ENCODE measurements at regions not wholly inside any gene's neighbourhood (a gene's known extent, or its start where the extent isn't known, plus 50 kb on each side); places are given as distances from the start of the nearest gene placed in this dataset.
A peak's percentile ranks its signal among the peaks of the same experiment; 100 is the strongest.
"Not testable (repeated sequence)": the region's sequence is repeated elsewhere in the genome, so short reads cannot be mapped to it uniquely, and the experiment has no call there.

GRCh38 chr9:591292-591691, 250.2 kb upstream of the DMRT1 start:
- DNase-seq, result no peak

- DNase-seq, result no peak
Observed at GRCh38 chr9:592225-592624, 249.3 kb upstream of the DMRT1 start.

GRCh38 chr9:592733-593132, 248.8 kb upstream of the DMRT1 start:
- no peak for DNase-seq

GRCh38 chr9:593809-594208, 247.7 kb upstream of the DMRT1 start:
- DNase-seq, result no peak

GRCh38 chr9:596703-597102, 244.8 kb upstream of the DMRT1 start:
- DNase-seq, result no peak

- DNase-seq, result no peak
Observed at GRCh38 chr9:600006-600405, 241.5 kb upstream of the DMRT1 start.

- DNase-seq, result no peak
Observed at GRCh38 chr9:602716-603115, 238.8 kb upstream of the DMRT1 start.

GRCh38 chr9:603126-603525, 238.4 kb upstream of the DMRT1 start:
- no peak for DNase-seq

GRCh38 chr9:607417-607816, 234.1 kb upstream of the DMRT1 start:
- no peak for DNase-seq

- DNase-seq, result peak; percentile 64
Observed at GRCh38 chr9:613771-614347, 227.6 kb upstream of the DMRT1 start.

- no peak for DNase-seq
Observed at GRCh38 chr9:614431-614830, 227.1 kb upstream of the DMRT1 start.

- no peak for DNase-seq
Observed at GRCh38 chr9:615756-616155, 225.7 kb upstream of the DMRT1 start.

- no peak for DNase-seq
Observed at GRCh38 chr9:616694-617093, 224.8 kb upstream of the DMRT1 start.

GRCh38 chr9:617445-618085, 223.9 kb upstream of the DMRT1 start:
- no peak for DNase-seq

GRCh38 chr9:618478-618877, 223.0 kb upstream of the DMRT1 start:
- DNase-seq, result no peak

- DNase-seq, result no peak
Observed at GRCh38 chr9:621201-621855, 220.2 kb upstream of the DMRT1 start.

- DNase-seq, result no peak
Observed at GRCh38 chr9:624935-625500, 216.5 kb upstream of the DMRT1 start.

- no peak for DNase-seq
Observed at GRCh38 chr9:625613-626012, 215.9 kb upstream of the DMRT1 start.

GRCh38 chr9:626114-626513, 215.4 kb upstream of the DMRT1 start:
- DNase-seq, result not testable (repeated sequence)

GRCh38 chr9:626596-626995, 214.9 kb upstream of the DMRT1 start:
- no peak for DNase-seq

- no peak for DNase-seq
Observed at GRCh38 chr9:627336-627970, 214.0 kb upstream of the DMRT1 start.

GRCh38 chr9:629146-629545, 212.4 kb upstream of the DMRT1 start:
- DNase-seq, result no peak

- DNase-seq, result no peak
Observed at GRCh38 chr9:630817-631216, 210.7 kb upstream of the DMRT1 start.

- DNase-seq, result no peak
Observed at GRCh38 chr9:631596-631995, 209.9 kb upstream of the DMRT1 start.
